ENCODE measurements at regions not wholly inside any gene's neighbourhood (a gene's known extent, or its start where the extent isn't known, plus 50 kb on each side); places are given as distances from the start of the nearest gene placed in this dataset.
"Not testable (repeated sequence)": the region's sequence is repeated elsewhere in the genome, so short reads cannot be mapped to it uniquely, and the experiment has no call there.

DNA sequence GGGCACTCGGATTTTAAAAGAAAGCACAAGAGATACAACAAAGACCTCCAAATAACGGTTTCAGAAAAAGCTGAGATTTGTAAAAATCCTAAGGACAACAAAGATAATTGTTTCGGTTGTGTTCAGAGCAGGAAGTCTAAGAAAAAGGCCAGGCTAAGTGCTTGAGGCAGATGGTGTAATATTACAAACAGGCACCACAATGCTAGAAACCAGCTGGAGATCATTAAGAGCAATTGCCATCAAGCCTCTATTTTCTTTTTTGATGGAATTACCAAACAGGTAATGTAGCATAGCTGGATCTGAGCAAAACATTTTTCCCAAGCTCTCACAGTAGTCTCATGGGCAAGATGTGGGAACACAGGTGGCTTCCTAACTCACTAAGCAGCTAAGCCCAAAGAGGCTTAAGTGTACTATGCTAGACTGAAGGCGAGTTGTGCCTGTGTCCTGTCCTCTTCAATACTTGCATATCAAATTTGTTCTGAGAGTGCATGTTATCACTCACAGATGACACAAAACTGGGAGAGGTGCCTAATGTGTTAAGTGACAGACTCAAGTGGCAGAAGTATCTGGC is 161.6 kb downstream of the GLUL start:
- DNase-seq (ENCODE audit: low read depth, low spot score) = no peak

DNA sequence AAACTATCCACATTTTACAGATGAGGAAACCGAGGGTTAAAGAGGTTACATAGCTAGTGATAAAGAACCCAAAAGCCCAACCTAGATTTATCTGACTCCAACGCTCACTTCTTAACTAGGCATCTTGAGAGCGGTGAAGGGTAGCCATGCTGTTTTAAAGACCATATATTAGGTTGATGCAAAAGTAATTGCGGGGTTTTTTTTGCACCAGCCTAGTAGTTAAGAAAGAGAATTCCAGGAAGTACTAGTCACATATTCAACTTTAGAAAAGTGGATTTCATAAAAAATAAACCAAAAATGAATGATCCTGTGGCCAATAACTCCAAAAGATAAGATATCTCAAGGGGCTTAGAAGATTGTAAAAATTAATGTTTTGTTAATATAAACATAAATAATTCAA is 162.1 kb downstream of the GLUL start:
- DNase-seq (ENCODE audit: low read depth, low spot score) = no peak

DNA sequence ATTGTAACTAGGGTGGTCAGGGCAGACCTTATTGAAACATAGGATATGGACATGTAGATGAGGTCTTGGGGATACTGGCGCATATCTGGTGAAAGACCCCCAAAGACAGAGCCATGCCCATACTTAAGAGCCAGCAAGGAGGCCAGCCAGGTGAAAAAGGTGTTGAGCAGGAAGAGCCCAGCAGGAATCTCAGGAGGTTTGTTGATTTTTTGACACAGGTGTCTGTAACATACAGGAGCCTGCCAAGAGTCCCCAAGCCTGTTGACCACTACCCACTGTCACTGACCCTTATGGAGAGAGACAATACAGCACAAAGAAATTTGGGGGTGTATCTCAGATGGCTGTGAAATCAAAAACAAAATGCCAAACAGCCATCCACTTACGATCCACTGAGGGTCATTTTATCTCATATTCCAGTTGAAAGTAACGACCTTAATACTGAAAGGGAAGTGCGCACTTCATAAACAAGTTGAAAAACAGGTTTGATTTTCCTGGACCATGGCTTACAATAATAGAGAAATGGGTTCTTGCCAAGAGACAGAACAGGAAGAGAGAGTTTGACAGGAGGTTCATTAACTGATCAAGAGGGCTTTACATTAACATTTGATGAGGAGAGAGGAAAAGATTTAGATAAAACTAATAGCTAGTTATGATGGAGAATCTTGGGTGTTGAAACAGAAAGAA is 163.6 kb downstream of the GLUL start:
- DNase-seq (ENCODE audit: low read depth, low spot score) = no peak

DNA sequence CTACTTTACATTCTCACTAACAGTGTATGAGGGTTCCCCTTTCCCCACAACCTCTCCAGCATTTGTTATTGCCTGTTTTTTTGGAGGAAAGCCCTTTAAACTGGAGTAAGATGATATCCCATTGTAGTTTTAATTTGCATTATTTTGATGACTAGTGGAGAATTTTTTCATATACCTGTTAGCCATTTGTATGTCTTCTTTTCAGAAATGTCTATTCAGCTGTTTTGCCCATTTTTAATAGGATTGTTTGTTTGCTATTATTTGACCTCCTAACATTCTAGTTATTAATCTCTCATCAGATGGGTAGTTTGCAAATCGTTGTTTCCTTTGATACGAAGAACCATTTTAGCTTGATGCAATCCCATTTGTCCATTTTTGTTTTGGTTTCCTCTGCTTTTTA is 165.0 kb downstream of the GLUL start:
- DNase-seq (ENCODE audit: low read depth, low spot score) = no peak

DNA sequence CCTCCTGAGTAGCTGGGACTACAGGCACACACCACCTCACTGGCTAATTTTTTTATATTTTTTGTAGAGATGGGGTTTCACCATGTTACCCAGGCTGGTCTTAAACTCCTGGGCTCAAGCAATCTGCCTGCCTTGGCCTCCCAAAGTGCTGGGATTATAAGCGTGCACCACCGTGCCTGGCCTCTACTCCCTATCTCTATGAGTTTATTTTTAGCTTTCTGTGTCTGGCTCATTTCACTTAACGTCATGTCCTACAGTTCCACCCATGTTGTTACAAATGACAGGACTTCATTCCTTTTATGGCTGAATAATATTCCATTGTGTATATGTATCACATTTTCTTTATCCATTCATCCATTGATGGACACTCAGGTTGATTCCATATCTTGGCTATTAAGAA is 164.2 kb upstream of the ZNF648 start:
- DNase-seq (ENCODE audit: low read depth, low spot score) = not testable (repeated sequence)

DNA sequence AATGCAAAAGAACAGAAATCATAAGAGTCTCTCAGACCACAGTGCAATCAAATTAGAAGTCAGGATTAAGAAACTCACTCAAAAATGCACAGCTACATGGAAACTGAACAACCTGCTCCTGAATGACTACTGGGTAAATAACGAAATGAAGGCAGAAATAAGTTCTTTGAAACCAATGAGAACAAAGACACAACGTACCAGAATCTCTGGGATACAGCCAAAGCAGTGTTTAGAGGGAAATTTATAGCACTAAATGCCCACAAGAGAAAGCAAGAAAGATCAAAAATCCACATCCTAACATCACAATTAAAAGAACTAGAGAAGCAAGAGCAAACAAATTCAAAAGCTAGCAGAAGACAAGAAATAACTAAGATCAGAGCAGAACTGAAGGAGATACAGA is 160.5 kb upstream of the ZNF648 start:
- DNase-seq (ENCODE audit: low read depth, low spot score) = not testable (repeated sequence)

DNA sequence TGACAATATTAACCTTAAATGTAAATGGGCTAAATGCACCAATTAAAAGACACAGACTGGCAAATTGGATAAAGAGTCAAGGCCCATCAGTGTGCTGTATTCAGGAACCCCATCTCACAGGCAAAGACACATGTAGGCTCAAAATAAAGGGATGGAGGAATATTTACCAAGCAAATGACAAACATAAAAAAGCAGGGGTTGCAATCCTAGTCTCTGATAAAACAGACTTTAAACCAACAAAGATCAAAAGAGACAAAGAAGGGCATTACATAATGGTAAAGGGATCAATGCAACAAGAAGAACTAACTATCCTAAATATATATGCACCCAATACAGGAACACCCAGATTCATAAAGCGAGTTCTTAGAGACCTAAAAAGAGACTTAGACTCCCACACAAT is 159.9 kb upstream of the ZNF648 start:
- DNase-seq (ENCODE audit: low read depth, low spot score) = not testable (repeated sequence)

DNA sequence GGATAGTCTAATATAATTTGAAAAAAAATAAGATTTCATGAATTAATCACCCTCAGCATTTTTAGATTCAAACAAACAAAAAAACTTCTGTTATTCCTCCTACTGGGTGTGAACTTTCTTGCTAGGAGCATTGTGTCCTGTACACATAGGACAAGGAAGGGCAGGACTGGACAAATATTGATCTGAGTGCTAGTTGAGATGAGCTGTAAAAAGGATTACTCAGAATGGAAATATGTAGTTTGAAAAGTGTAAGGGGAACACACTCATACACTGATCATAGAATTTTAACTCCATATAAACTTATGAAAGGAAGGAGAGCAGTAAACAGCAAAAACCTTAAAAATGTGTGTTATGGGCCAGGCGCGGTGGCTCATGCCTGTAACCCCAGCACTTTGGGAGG is 156.5 kb upstream of the ZNF648 start:
- no peak for DNase-seq (ENCODE audit: low read depth, low spot score)

DNA sequence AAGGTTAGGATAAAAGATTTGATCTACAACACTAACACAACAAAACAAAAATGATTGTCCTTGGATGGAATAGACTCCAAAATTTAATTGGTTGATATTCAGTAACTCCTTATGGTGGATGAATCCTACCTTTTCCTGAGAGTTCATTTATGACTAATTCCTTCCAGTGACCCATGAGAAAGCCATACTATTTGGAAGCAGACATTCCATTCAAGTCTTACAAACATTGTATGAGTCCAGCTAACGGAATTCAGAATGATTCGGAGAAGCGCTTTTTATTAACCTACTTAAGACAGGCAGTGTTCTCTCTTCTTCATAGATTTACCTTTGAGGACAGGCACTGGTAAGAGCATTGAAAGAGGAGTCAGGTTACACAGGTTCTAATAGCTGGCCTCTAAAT is 155.6 kb upstream of the ZNF648 start:
- DNase-seq (ENCODE audit: low read depth, low spot score) = no peak

DNA sequence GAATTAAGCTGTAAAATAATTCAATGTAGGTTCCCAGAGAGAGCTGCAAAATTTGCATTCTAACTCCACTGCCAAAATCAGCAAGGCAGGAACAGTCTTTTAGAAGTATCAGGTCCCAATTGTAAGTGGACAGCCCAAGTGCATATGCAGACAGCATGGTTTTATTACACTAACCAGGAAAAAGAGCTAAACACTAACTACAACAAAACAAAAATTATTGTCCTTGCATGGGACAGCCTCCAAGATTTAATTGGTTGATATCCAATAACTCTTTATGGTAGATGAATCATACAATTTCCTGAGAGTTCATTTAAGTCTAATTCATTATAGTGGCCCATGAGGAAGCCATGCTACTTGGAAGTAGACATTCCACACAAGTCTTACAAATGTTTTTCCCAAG is 154.3 kb upstream of the ZNF648 start:
- DNase-seq (ENCODE audit: low read depth, low spot score) = no peak

DNA sequence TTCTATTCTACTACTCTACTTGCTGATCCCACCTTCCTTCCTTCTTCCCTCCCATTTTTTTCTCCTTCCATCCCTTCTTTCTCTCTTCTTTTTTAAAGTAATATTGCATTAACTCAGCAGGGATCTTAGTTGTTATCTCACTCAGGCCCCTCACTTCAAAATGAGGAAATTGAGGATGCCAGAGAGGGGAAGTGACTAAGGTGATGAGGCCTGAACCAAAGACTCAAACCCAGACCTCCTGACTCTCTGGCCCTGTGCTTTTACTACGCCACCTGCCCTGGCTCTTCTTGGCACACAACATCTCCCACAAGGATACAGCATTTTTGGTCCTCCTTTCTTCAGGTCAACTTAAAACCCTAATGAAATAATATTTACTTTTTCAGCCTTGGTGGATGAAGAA is 151.7 kb upstream of the ZNF648 start:
- no peak for DNase-seq (ENCODE audit: low read depth, low spot score)

DNA sequence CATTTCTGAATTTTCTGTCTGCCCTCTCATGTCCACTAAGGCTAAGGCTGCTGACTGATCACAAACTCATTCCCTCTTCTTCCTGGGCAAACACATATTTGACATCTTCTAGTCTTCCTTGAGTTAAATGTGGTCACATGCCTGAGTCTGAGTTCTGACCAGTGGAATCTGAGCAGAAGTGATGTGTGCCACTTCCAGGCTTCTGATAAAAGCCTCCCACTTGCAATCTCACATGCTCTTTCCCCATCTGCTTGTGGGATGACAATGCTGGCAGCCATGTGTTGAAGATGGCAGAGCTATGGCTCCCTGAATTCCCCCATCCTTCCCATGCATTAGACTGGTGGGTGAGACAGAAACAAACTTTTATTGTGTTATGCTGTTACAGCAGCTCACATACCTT is 149.9 kb upstream of the ZNF648 start:
- no peak for DNase-seq (ENCODE audit: low read depth, low spot score)

DNA sequence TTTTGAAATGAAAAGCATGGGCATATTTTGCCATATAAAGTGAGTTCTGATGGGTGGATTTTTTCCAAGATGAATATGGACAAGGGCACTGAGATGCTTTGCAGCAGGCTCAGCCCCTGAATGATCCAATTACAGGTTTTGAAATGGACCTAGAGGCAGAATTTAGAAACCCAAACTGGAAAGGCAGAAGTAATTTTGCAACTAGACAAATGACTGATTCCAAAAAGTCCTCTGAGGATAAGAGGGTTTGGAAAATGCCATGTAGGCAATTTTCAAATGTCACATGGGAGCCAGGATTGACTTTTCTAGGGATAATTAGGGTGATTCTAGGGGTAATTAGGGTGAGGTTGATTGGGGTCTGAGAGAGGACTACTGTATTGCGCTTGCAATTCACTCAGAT is 148.9 kb upstream of the ZNF648 start:
- no peak for DNase-seq (ENCODE audit: low read depth, low spot score)

DNA sequence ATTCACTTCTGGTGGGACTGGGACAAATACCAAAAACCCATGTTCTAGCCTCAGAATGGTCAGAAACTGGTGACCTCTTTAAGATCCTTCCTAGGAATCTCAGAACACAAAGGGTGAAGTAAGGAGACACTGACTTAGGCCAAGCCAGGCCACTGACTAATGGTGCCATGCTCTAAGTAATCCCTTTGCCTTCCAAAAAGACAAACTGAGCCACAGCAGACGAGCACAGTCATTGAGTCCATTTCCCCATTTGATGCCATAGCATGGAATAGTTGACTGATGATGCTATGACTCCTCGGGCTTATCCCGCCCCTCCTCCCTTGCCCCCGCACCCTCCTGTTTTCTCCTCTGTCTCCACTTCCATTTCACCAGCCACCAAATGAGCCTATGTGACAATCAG is 145.8 kb upstream of the ZNF648 start:
- DNase-seq (ENCODE audit: low read depth, low spot score) = no peak

DNA sequence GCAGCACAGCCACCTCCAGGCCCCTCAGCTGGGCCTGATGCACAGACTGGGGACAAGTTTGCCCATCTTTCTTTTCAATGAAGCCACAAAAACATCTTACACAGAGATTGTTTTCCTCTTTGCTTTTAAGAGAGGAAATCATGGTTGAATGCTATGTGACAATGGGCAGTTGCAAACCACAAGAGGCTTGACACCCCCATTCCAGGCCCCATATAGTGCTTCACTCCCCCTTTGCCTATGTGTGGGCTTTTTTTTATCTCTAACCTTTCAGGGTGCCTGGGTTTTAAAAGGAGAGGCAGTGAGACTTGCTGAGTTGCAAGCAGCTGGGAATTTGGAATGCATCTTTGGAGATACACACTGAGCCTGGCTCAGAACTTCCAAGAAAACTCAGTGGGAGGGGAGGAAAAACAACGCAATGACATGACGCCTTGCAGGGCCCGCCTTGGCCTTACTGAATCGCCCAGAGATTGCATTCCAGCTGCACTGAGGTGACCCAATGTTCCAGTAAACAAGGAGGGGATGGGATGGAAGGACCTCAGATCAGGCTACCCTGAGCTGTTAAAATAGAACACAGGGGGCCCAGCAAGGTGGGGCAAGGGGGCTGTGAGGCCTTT is 145.2 kb upstream of the ZNF648 start:
- DNase-seq (ENCODE audit: low read depth, low spot score) = no peak

DNA sequence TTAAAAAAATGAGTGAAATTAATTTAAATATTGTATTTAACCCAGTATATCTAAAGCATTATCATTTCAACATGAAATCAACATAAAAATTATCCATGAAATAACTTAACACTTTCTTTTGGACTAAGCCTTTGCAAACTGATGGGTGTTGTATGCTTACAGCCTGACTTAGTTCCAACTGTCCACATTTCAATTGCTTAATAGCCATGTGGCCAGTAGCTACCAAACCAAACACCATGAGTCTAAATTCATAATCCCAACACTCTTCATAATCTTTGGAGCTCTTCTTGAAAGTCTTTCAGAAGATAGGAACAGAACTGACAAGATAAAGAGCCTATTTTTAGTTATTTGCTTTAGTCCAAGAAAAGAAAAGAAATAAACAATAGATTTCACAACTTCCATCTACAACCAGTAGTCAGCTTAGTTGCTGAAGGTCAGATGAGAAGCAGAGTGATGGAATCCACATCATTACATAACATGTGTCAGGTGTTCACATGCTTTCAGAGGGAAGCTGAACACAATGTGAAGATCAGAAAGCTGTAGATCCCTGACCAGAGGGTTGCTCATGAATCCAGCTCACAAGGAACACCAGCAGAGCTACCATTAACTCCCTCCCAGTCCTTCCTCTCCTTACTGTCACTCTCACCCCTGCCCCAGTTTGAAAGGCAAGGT is 144.0 kb upstream of the ZNF648 start:
- DNase-seq (ENCODE audit: low read depth, low spot score) = no peak

DNA sequence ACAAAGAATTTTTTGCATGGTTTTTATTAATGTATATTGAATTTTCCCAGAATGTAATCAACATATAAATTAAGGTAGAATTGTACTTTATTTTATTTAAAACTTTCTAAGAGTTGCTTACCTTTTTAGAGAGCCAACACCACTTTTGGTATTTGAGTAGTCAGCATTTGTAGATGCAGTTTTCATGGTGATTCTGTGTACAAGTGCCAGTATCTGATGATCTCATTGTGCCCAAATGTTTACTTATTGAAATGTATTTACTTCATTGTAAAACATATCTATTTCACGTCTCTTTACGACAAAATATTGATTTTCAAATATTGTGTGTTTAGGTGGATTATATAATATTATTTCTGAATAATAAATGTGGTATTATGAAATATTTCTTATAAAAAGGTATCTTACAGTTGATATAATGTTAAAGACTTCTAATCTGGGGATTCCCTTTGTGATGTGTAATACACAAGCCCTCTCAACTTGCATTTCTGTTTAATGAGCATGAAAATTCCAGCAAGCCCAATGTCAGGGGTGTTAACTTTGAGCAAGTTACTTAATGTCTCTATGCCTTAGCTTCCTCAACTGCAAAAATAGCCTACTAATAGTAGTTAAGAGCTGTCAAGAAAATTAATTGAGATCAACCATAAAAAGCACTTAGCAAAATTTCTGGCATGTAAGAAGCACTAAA is 141.8 kb upstream of the ZNF648 start:
- no peak for DNase-seq (ENCODE audit: low read depth, low spot score)

DNA sequence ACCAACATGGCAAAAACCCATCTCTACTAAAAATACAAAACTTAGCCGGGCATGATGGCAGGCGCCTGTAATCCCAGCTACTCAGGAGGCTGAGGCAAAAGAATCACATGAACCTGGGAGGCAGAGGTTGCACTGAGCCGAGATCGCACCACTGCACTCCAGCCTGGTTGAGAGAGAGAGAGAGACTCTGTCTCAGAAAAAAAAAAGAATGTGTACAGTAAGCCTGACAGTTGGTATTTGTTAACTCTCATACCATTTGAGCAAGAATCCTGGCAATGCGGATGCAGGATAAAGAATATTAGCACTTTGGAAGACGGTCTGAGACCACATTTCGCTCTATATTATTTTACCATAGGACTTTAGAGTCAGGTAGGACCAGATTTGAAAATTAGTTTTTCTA is 140.0 kb upstream of the ZNF648 start:
- not testable (repeated sequence) for DNase-seq (ENCODE audit: low read depth, low spot score)

DNA sequence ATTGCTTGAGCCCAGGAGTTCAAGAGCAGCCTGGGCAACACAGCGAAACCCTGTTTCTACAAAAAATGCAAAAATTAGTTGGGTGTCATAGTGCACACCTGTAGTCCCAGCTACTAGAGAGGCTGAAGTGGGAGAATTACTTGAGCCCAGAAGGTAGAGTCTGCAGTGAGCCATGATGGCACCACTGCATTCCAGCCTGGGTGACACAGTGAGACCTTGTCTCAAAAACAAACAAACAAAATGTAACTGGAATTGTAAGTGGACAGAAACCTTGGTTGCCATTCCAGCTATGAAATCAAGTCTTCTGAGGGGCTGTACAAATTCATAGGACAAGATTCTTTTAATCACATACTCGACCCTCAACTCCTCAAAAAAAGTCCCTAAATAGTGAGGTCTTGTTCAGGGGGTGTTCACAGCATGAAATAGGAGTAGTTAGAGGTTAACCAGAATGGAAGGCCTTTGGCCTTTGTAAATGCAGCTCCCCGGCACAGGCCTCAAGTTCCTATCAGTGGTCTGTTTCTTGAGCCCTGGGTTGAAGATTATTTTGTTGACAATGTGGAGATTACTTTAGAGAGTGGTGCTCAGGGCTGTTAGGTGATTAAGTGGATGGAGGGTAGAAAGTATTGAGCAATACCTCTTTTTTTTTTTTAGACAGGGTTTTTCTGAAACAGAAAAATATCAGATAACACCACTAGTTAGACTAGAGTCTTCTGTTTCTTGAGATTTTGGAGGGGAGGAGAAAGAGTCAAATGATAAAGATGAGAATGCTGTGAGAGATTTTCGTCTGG is 138.7 kb upstream of the ZNF648 start:
- no peak for DNase-seq (ENCODE audit: low read depth, low spot score)

DNA sequence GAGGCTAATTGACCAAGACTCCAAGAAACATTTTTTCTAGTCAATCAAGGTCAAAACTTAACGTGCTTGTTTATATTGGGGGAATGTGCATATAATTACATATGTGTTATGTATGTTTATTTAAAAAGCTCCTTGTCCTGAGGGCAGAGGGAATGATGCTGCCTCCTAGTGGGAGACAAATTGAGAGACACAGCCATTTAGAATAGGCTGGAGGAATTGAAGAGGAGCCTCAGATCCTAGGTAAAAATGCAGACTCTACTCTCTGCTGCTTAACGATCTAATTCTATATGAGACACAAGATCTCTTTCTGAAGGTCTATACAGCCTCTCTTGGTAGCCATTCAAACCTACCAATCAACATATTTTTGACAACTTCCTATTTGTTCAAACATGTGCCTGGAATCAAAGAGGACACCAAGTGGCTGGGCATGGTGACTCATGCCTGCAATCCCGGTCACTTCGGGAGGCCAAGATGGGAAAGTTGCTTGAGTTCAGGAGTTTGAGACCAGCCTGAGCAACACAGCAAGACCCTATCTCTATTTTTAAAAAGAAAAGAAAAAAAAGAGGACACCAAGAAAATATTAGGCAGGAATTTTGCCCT is 136.6 kb upstream of the ZNF648 start:
- no peak for DNase-seq (ENCODE audit: low read depth, low spot score)

All from brain pericyte (primary cell).